ENCODE measurements at regions not wholly inside any gene's neighbourhood (a gene's known extent, or its start where the extent isn't known, plus 50 kb on each side); places are given as distances from the start of the nearest gene placed in this dataset.
"Not testable (repeated sequence)": the region's sequence is repeated elsewhere in the genome, so short reads cannot be mapped to it uniquely, and the experiment has no call there.

DNA sequence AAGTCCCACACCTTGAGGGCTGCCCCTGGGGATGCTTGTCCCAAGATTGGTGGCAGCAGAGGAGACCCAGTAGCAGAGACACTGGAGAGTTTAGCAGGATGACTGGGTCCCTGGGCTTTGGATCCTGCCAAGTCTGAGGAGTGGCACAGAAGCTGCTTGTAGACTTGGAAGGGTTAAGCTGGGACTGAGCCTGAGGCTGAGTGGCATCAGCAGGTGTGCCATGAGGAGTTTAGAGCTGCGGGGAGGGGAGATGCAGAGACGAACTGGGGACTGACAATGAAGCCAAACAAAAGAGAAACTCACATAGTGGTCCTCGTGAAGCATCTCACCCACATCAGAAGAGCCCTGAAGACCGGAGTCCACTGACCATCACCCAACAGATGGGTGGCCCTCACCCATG lies 329.7 kb upstream of the KLHL29 start (continued):
- TF ChIP-seq, protein P1, sequence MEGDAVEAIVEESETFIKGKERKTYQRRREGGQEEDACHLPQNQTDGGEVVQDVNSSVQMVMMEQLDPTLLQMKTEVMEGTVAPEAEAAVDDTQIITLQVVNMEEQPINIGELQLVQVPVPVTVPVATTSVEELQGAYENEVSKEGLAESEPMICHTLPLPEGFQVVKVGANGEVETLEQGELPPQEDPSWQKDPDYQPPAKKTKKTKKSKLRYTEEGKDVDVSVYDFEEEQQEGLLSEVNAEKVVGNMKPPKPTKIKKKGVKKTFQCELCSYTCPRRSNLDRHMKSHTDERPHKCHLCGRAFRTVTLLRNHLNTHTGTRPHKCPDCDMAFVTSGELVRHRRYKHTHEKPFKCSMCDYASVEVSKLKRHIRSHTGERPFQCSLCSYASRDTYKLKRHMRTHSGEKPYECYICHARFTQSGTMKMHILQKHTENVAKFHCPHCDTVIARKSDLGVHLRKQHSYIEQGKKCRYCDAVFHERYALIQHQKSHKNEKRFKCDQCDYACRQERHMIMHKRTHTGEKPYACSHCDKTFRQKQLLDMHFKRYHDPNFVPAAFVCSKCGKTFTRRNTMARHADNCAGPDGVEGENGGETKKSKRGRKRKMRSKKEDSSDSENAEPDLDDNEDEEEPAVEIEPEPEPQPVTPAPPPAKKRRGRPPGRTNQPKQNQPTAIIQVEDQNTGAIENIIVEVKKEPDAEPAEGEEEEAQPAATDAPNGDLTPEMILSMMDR (IDR thresholded peaks at IDR 0.05 in 2 of 3, conservative IDR thresholded peaks at IDR 0.05 in 1 of 3; ENCODE audit: borderline replicate concordance in 1 of 3, insufficient read depth in 1 of 3, low read depth in 2 of 3, low read length in 2 of 3), result no peak
- TF ChIP-seq, protein P2, sequence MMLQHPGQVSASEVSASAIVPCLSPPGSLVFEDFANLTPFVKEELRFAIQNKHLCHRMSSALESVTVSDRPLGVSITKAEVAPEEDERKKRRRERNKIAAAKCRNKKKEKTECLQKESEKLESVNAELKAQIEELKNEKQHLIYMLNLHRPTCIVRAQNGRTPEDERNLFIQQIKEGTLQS (IDR thresholded peaks at IDR 0.05), result no peak
- TF ChIP-seq RAD21 (IDR thresholded peaks at IDR 0.05; ENCODE audit: low read depth) (no peak), FOSL1 (IDR thresholded peaks at IDR 0.05; ENCODE audit: low read depth) (no peak), EZH2 (IDR thresholded peaks at IDR 0.05) (no peak), ZNF274 (IDR thresholded peaks at IDR 0.05; ENCODE audit: low read depth, low read length) (no peak), SP1 (IDR thresholded peaks at IDR 0.05; ENCODE audit: low read depth) (no peak)

DNA sequence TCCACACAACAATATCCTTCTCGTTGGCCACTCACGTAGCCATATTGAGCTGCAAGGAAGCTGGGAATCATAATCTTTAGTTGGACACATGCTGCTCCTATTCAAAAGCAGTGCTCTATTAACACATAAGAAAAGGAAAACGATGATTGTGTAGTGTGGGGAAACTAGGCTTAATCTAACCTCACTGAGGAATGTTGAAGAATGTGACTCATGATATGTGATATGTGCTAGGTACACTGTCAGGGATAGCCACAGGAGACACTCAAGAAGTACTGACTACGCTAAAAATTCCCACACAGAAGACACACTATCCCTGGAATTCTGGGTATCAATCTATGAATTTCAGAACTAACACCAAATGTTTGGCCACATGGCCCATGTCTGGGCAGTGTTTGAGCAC lies 328.1 kb upstream of the KLHL29 start:
- H3K9me2 ChIP-seq (ENCODE audit: insufficient read depth); H3K36me3 ChIP-seq (ENCODE audit: control insufficient read depth in 1 of 2, insufficient read depth in 2 of 2, low read length in 2 of 2); H3K27me3 ChIP-seq (ENCODE audit: insufficient read depth, low read length); RAD21 ChIA-PET (ENCODE audit: low non-redundant PET in 1 of 2, low total read pairs in 2 of 2, uncharacterized antibody in 2 of 2, unreplicated experiment in 2 of 2); H3K27ac ChIP-seq (ENCODE audit: low read depth, low read length); H3K79me2 ChIP-seq (ENCODE audit: insufficient read depth, low read length); POLR2A ChIA-PET; H3K9ac ChIP-seq (ENCODE audit: low read length); H3K4me2 ChIP-seq (ENCODE audit: low read length); H3K4me3 ChIP-seq (replicated peaks in 1 of 2; ENCODE audit: low read depth in 1 of 2, low read length in 2 of 2); BruUV-seq (replicated peaks); H4K20me1 ChIP-seq (ENCODE audit: insufficient read depth); ATAC-seq; DNase-seq (ENCODE audit: low read depth, low spot score); H3K9me3 ChIP-seq (ENCODE audit: control insufficient read depth in 1 of 2, insufficient read depth in 1 of 2, low read depth in 1 of 2, low read length in 2 of 2); H2AFZ ChIP-seq (ENCODE audit: low read depth, low read length, poor library complexity, severe bottlenecking); intact Hi-C loops (cut with micrococcal nuclease); CTCF ChIA-PET; H3K4me1 ChIP-seq (ENCODE audit: control insufficient read depth in 1 of 2, insufficient read depth in 2 of 2, low read length in 2 of 2): not testable (repeated sequence)
